Activated B cell treated with CpG ODN at 0.5 μM for 24 hours (primary cell): ENCODE measurements at regions not wholly inside any gene's neighbourhood (a gene's known extent, or its start where the extent isn't known, plus 50 kb on each side); places are given as distances from the start of the nearest gene placed in this dataset.

ENCODE experiments used
- ATAC-seq: fragments of 200-7000 bp; cut with Tn5 transposase; one replicate; pipeline ENCODE4 v1.10.0; 2021; ENCODE audit warnings: low read depth, mild to moderate bottlenecking, moderate library complexity
- CTCF ChIA-PET: fragments of 350-600 bp; sonication (Branson Sonifier 250); formaldehyde crosslinking; loops from one replicate; lab custom pipeline; 2021; ENCODE audit warnings: antibody characterized with exemption; lab: Charles Lee
- POLR2A ChIA-PET: fragments of 350-600 bp; sonication (Branson Sonifier 250); formaldehyde crosslinking; loops from one replicate; lab custom pipeline; 2021; ENCODE audit warnings: antibody characterized with exemption; lab: Charles Lee
- DNase-seq: peaks from one replicate; pipeline ENCODE4 v3.0.0; 2022
- H3K27ac Mint-ChIP-seq: one replicate; pipeline ENCODE4 v1.8.0; 2020; ENCODE audit warnings: mixed read lengths
- H3K27me3 Mint-ChIP-seq: one replicate; pipeline ENCODE4 v1.8.0; 2021; ENCODE audit warnings: mixed read lengths
- H3K36me3 Mint-ChIP-seq: one replicate; pipeline ENCODE4 v1.8.0; 2021; ENCODE audit warnings: low read depth, mixed read lengths
- H3K4me1 Mint-ChIP-seq: one replicate; pipeline ENCODE4 v1.8.0; 2021; ENCODE audit warnings: mixed read lengths
- H3K4me3 Mint-ChIP-seq: one replicate; pipeline ENCODE4 v1.8.0; 2020; ENCODE audit warnings: mild to moderate bottlenecking, mixed read lengths
- H3K9me3 Mint-ChIP-seq: one replicate; pipeline ENCODE4 v1.8.0; 2020; ENCODE audit warnings: mixed read lengths
- CTCF ChIP-seq: fragments of 200-600 bp; IDR thresholded peaks from one replicate; pipeline ENCODE4 v1.8.0; 2022; ENCODE audit warnings: antibody characterized with exemption, mild to moderate bottlenecking
- intact Hi-C: fragments of 100-400 bp; cut with micrococcal nuclease; formaldehyde crosslinking; loops from one replicate; pipeline ENCODE4 v1.15.1; 2024

GRCh38 chr18:6623278-6623677, 106.2 kb upstream of the ARHGAP28 start:
- no peaks in the 10 kb centered on the region for H3K9me3 Mint-ChIP-seq
- ChIA-PET CTCF (no interaction called here), POLR2A (no interaction called here)
- H3K36me3 Mint-ChIP-seq: no peaks in the 10 kb centered on the region
- no peaks in the 10 kb centered on the region for H3K27me3 Mint-ChIP-seq
- H3K4me1 Mint-ChIP-seq: no peaks in the 10 kb centered on the region
- H3K4me3 Mint-ChIP-seq: no peak overlapping the region
- DNase-seq: no peak
- intact Hi-C loops: no loop called here
- TF ChIP-seq CTCF: no peak
- no peak overlapping the region for H3K27ac Mint-ChIP-seq
- no peak for ATAC-seq

- no peaks in the 10 kb centered on the region for H3K9me3 Mint-ChIP-seq
- ChIA-PET POLR2A (no interaction called here), CTCF (no interaction called here)
- DNase-seq: no peak
- no peaks in the 10 kb centered on the region for H3K4me1 Mint-ChIP-seq
- intact Hi-C loops: no loop called here
- no peak for ATAC-seq
- no peaks in the 10 kb centered on the region for H3K27me3 Mint-ChIP-seq
- no peak for TF ChIP-seq CTCF
- no peak overlapping the region for H3K4me3 Mint-ChIP-seq
- no peak overlapping the region for H3K27ac Mint-ChIP-seq
- H3K36me3 Mint-ChIP-seq: no peaks in the 10 kb centered on the region
These were observed 105.2 kb upstream of the ARHGAP28 start for GRCh38 chr18:6624271-6624660.

- H3K4me1 Mint-ChIP-seq: no peaks in the 10 kb centered on the region
- H3K4me3 Mint-ChIP-seq: no peak overlapping the region
- ChIA-PET POLR2A (no interaction called here), CTCF (no interaction called here)
- TF ChIP-seq CTCF: no peak
- H3K27me3 Mint-ChIP-seq: no peaks in the 10 kb centered on the region
- no peak for DNase-seq
- no peak overlapping the region for H3K27ac Mint-ChIP-seq
- H3K9me3 Mint-ChIP-seq: no peaks in the 10 kb centered on the region
- ATAC-seq: no peak
- intact Hi-C loops: no loop called here
- no peaks in the 10 kb centered on the region for H3K36me3 Mint-ChIP-seq
These were observed 104.7 kb upstream of the ARHGAP28 start for GRCh38 chr18:6624661-6625311.

GRCh38 chr18:6625481-6625880, 104.0 kb upstream of the ARHGAP28 start:
- H3K4me3 Mint-ChIP-seq: no peak overlapping the region
- H3K4me1 Mint-ChIP-seq: no peaks in the 10 kb centered on the region
- DNase-seq (no peak), ATAC-seq (no peak)
- no peaks in the 10 kb centered on the region for H3K27me3 Mint-ChIP-seq
- intact Hi-C loops: no loop called here
- ChIA-PET CTCF (no interaction called here), POLR2A (no interaction called here)
- H3K9me3 Mint-ChIP-seq: no peaks in the 10 kb centered on the region
- no peak for TF ChIP-seq CTCF
- H3K27ac Mint-ChIP-seq: no peak overlapping the region
- H3K36me3 Mint-ChIP-seq: no peaks in the 10 kb centered on the region

GRCh38 chr18:6626457-6626856, 103.1 kb upstream of the ARHGAP28 start:
- no peaks in the 10 kb centered on the region for H3K9me3 Mint-ChIP-seq
- no peaks in the 10 kb centered on the region for H3K36me3 Mint-ChIP-seq
- H3K4me1 Mint-ChIP-seq: no peaks in the 10 kb centered on the region
- POLR2A ChIA-PET: no interaction called here
- TF ChIP-seq CTCF: no peak
- H3K27me3 Mint-ChIP-seq: no peaks in the 10 kb centered on the region
- no peak overlapping the region for H3K4me3 Mint-ChIP-seq
- CTCF ChIA-PET: no interaction called here
- intact Hi-C loops: no loop called here
- no peak overlapping the region for H3K27ac Mint-ChIP-seq
- ATAC-seq (no peak), DNase-seq (no peak)
